ENCODE measurements at regions not wholly inside any gene's neighbourhood (a gene's known extent, or its start where the extent isn't known, plus 50 kb on each side); places are given as distances from the start of the nearest gene placed in this dataset.
"Not testable (repeated sequence)": the region's sequence is repeated elsewhere in the genome, so short reads cannot be mapped to it uniquely, and the experiment has no call there.

DNA sequence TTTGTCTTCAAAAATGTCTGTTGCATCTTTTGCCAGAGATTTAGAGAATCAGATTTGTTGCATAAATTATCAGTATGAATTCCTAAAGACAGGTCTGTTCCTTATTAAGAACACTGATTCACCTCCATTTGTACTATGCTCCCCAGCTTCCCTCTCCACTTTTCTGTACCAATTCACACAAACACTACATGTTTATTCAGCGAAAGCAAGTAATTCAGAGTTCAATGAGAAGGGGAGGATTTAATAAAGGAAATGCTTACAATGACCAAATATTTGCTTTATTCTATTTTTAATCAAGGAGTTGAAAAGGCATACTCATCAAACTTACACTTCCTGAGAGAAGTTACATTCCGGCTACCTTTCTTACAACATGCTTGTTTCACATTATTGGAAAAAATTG is 135.5 kb downstream of the NBPF8 start:
- DNase-seq (ENCODE audit: low read depth in 3 of 3), result not testable (repeated sequence)

DNA sequence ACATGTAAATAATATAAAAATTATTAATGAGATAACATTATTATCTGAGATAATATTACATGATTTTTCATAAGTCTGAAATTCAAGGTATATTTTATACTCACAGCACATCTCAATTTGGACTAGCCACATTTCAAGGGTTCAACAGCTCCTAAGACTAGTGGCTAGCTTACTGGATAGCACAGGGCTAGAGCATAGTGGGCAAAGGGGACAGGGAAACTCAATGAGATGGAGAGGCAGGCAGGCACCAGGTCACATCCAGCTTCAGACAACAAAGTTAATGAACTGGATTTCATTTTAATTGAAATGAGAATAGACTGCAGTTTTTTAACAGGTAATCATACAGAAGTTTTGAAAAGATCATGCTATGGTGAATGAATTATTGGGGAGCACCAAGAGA is 137.4 kb downstream of the NBPF8 start:
- DNase-seq (ENCODE audit: low read depth in 3 of 3), result not testable (repeated sequence)

- DNase-seq (ENCODE audit: low read depth in 3 of 3), result not testable (repeated sequence)
Measured at GRCh38 chr1:120557605-120558302, 142.9 kb downstream of the NBPF8 start.

DNA sequence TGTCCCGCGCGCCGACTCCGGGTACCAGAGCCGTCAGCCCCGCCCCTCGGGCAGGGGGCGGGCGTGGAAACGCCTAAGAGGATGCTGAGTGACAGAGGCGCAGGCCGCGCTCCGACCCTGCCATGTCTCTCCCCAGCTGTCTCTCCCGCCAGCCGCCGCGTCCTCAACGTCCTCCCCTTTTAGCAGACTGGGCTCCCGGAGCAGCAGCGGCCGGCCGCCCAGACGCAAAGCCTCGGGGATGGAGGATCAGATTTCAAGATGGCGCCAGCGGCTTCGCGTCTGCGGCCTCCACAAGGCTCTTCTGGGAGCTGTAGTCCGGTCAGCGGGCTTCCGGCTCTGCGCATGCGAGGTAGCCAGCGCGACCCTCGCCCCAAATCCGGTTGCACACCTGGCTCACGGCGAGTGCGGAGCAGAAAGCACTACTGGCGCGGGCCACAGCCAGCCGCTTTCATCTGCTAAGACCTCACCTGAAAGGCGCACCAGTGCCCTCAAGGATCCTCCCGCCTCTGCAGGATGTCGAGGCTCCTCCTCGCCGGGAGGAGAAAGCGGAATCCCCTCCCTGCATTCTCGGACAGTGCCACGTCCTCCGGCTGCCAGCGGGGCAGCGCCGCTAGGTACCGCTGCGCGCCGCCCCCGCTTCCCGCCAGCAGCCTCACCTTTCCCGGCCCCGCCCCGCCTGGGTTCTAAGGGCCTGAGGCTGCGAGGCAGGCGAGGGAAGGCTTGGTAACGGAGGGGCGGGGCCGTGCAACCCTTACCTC is 143.6 kb downstream of the NBPF8 start:
- DNase-seq (ENCODE audit: low read depth in 3 of 3), result peak in 2 of 3 experiments; percentile 23 to 49

GRCh38 chr1:120561767-120562166 is 146.9 kb downstream of the NBPF8 start:
- not testable (repeated sequence) for DNase-seq (ENCODE audit: low read depth in 3 of 3)

GRCh38 chr1:120565396-120565795 is 150.6 kb downstream of the NBPF8 start:
- DNase-seq (ENCODE audit: low read depth in 3 of 3), result not testable (repeated sequence)

- not testable (repeated sequence) for DNase-seq (ENCODE audit: low read depth in 3 of 3)
Measured at GRCh38 chr1:120567620-120568019, 152.8 kb downstream of the NBPF8 start.

- DNase-seq (ENCODE audit: low read depth in 3 of 3), result not testable (repeated sequence)
Measured at GRCh38 chr1:120575201-120575600, 148.5 kb upstream of the NBPF26 start.

DNA sequence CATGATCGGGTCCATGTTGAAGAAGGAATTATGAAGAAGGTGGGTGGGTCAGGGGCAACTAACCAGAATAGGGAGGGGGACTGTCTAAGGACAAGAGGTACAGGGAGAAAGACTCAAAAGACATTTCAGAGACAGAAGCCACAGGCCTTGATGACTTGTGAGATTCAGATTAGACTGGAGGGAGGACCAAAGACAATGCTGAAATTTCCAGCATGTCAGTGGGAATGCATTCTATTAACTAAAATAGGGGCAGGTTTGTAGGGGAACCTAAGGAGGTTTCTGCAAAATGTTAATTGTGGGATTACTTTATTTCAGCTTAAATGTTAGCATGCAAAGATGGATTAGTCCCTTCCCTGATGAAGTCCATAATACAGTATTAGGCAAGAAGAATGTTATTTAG is 141.6 kb upstream of the NBPF26 start:
- DNase-seq (ENCODE audit: low read depth in 3 of 3), result not testable (repeated sequence)

- not testable (repeated sequence) for DNase-seq (ENCODE audit: low read depth in 3 of 3)
Measured at GRCh38 chr1:120586053-120586452, 137.7 kb upstream of the NBPF26 start.

DNA sequence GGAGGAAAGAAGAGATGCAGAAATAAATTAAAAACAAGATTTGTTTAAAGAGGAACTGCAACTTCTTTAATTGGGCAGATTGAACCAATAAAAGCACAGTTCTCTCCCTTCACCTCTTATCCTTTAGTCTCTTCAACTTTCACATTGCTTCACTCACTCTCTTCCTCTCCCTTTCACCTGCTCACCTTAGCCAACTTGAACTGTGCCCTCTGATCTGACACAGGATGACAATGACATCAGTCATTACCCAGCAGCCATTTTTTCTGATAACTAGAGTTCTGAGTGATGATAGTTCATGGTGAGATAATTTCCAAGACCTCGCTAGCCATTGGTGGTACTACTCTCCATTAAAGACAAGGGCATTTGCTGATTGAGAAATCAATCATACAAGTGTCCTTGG is 134.9 kb upstream of the NBPF26 start:
- not testable (repeated sequence) for DNase-seq (ENCODE audit: low read depth in 3 of 3)

- DNase-seq (ENCODE audit: low read depth in 3 of 3), result not testable (repeated sequence)
Measured at GRCh38 chr1:120591774-120592173, 132.0 kb upstream of the NBPF26 start.

DNA sequence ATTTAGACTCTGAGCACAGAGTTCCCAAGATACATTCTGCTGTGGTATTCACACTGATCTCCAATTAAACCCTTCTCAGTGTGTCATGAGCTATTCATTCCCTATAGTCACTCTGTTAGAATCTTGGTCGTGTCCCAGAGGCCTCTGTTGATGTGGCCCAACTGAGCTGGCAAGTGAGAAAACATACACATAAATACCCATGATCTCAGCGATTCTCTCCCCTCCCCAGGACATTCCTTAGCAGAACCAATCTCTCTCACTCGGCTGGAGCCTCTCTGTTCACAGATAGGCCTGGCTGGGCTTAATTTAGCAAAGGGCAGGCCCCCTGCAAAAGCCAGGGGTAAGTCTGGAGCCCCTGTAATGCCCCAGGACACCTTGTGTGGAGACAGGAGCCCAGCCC is 130.8 kb upstream of the NBPF26 start:
- DNase-seq (ENCODE audit: low read depth in 3 of 3), result not testable (repeated sequence)

DNA sequence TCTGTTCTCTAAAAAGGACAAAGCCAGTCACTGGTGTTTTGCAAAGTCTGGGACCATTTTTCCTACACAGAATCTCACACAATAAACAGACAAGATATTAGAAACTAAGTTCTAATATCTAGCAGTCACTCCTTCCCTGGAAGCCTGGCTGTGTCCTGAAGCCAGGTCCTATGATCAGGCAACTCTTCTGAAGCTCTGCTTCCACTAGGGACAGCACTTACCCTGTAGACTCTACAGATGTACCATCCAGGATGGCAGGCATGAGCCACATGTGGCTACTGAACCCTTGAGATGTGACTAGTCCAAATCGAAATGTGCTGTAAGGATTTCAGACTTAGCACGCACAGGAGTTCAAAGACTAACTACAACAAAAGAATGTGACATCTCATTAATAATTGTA is 130.1 kb upstream of the NBPF26 start:
- DNase-seq (ENCODE audit: low read depth in 3 of 3), result not testable (repeated sequence)

DNA sequence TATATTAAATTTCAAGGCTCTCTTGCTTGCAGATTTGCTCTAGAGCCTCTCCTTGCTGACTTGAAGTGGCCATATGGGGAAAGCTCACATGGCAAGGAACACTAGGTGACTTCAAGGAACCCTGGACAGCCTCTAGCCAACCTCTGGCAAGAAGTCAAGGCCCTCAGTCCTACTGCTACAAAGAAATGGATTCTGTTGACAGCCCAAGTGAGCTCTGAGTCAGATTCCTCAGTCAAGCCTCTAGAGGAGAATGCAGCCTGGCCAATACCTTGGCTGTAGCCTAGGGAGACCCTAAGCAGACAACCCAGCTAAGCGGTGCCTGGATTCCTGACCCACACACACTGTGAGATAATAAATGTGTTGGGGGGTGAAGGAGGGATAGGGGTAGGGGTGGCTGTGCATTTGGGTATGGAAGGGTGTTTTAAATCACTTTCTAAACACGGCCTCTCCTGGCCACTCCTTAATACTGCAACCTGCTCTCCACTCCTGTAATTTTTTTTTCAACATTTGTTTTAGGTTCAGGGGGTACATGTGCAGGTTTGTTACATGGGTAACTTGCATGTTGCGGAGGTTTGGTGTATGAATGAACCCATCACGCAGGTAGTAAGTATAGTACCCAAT is 125.3 kb upstream of the NBPF26 start:
- not testable (repeated sequence) for DNase-seq (ENCODE audit: low read depth in 3 of 3)

DNA sequence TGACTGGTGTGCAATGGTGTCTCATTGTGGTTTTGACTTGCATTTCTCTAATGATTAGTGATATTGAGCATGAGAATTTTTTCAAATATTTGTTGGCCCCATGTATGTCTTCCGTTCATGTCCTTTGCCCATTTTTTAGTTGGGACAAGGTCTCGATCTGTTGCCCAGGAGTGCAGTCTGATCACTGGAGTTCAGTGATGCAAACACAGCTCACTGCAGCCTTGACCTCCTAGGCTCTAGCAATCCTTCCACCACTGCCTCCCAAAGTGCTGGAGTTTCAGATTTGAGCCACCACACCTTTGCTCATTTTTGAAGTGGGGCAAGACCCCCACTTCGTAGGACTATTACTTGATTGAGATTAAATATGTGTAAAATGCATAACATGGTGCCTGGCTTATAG is 124.2 kb upstream of the NBPF26 start:
- not testable (repeated sequence) for DNase-seq (ENCODE audit: low read depth in 3 of 3)

DNA sequence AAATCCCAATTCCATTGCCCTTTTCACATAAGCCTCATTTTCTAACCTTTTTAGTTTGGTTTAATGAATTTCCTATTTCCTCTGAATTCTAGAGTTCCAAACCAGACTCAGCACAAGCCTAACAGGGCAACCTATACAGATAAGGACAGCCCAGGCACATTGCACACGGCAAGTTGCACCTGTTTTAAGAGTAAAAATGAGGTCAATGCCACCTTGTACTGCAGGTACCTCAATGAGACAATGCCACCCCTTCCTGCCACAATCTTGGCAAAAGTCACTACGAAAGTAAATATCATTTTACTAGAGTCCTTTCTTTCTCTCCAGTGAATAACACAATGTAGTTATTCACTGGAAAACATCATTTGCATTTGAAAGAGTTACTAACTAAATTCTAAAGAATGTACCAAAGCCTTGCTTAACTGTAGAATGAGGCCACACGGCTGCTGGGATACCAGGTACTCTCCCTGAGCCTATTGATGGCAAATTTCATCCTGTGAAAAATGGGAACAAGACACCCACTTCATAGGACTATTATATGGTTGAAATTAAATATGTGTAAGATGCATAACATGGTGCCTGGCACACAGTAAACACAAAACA is 123.2 kb upstream of the NBPF26 start:
- DNase-seq (ENCODE audit: low read depth in 3 of 3), result not testable (repeated sequence)

DNA sequence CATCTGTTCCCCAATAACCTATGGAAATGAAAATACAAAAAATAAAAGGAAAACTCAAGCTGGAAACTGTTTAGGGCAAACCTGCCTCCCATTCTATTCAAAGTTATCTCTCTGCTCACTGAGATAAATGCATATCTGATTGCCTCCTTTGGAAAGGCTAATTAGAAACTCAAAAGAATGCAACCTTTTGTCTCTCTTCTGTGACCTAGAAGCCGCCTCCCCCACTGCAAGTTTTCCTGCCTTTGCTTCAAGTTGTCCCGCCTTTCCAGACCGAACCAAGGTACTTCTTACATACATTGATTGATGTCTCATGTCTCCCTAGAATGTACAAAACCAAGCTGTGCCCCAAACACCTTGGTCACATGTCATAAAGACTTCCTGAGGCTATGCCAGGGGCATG is 115.9 kb upstream of the NBPF26 start:
- not testable (repeated sequence) for DNase-seq (ENCODE audit: low read depth in 3 of 3)

- not testable (repeated sequence) for DNase-seq (ENCODE audit: low read depth in 3 of 3)
Measured at GRCh38 chr1:120608314-120609014, 115.3 kb upstream of the NBPF26 start.

GRCh38 chr1:120609015-120609573 is 114.7 kb upstream of the NBPF26 start:
- not testable (repeated sequence) for DNase-seq (ENCODE audit: low read depth in 3 of 3)

DNA sequence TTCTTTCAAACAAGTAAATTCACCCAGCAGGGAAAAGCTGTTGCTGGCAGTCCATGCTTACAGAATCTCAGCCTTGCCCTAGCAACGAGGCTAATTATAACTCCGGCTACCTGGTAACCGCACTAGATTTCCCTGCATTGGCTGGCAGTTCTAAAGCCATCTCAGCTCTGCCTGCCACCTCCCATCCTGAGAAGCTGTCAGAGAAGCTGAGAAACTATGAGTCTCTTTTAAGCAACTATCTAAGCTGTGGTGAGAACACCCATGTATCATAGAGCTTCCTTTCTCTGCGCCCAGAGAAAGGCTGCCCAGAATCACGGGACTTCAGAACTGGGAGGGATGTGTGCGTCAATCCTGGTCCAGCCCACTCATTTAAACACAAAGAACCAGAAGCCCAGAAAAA is 113.9 kb upstream of the NBPF26 start:
- DNase-seq (ENCODE audit: low read depth in 3 of 3), result not testable (repeated sequence)
